ENCODE measurements at regions not wholly inside any gene's neighbourhood (a gene's known extent, or its start where the extent isn't known, plus 50 kb on each side); places are given as distances from the start of the nearest gene placed in this dataset.

DNA sequence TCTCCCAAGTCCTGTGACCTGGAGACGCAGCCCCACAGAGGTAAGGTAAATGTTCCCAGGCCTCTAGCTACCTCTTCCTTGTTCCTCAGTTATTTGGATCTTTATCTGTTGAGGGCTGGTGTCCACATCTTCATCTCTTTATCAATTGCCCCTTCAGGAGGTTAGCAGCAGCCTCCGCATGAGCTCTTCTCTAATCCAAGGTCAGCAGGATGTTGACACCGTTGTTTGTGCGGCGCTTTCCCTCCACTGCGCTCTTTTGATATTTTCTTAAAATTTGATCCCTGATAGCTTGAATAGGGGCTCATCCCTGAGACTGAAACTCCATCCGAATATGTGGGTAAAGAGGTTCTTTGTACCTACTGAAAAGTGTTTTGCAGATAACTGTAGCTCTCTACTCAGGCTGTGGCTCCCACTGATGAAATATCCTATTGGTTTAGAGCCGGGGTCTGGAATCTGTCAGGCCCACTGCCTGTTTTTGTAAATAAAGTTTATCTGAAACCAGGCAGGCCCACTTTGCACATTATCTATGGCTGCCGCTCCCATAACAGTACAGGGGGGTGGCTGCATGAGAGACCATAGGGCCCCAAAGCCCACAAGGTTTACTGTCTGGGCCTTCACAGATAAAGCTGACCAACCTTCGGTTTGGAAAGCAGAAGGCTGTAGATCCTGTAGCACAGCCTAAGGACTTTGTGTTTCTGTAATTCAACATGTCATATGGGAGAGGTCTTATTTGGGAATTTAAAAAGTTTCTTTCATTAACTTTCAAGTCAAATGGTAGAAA, 362.6 kb downstream of the QKI start:
- peak; percentile 97 for DNase-seq

DNA sequence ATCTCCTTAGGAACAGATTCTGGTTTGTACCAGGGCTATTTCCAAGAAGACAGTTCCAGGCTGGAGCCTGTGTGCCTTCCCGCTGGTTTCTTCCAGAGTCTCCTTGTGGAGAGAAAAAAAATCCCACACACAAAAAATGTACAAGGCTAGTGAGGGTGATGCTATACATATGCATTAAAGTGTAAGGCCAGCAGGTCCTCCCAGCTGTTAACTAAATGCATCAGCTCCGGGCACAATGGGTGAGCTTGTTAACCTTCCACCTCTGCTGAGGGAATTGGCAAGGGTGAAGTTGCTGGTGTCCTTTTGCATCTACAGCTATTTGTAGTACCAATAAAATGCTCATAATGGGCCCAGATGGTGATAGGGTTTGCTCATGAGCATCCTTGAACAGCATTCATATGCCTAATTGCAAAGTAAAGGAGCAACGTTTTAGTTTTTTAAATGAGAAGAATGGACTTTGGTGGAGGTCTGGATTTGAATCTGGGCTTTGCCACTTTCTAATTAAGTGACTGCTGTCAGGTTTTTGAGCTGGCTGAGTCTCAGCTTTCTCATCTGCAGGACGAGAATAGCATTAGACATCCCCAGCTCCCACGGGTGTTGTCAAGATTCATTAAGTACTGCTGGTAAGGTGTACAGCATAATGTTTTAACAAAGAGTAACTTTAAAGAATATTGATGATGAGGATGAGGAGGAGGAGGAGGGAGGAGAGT, 361.8 kb downstream of the QKI start:
- DNase-seq: no peak

DNA sequence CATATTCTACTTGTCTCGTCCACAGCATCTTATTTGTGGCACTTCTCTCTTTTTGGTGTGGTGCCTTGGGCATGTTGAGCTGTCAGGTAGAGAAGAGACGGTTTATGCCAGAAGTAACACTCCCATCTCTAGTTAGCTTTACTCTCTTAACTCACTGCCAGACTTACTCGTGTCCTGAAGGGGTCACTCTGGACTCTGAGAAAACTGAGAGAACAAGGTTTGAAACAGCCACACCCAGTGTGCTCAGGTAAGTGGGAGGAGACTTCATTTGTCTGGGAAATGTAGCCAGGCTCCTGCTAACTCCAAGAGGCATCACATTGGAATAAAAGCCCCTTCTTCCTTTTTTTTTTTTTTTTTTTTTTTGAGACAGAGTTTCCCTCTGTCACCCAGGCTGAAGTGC, 360.8 kb downstream of the QKI start:
- no peak for DNase-seq

DNA sequence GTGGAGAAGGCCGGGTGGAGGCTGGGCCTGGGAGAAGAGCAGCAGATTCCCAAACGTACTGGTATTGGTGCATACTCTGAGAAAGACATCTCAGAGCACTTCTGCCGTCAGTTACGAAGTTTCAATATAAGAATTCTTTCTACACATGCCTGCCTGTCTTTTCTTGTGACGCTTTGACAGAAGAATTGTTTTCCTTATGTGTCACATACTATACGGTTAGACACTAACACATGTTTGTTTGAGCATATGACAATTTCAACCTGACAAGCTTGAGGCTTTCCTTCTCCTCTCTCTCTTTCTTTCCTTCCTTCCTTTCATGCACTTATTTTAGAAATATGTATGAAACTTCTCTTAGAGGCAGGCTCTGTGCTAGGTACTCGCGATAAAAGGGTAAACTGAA, 360.0 kb downstream of the QKI start:
- no peak for DNase-seq

DNA sequence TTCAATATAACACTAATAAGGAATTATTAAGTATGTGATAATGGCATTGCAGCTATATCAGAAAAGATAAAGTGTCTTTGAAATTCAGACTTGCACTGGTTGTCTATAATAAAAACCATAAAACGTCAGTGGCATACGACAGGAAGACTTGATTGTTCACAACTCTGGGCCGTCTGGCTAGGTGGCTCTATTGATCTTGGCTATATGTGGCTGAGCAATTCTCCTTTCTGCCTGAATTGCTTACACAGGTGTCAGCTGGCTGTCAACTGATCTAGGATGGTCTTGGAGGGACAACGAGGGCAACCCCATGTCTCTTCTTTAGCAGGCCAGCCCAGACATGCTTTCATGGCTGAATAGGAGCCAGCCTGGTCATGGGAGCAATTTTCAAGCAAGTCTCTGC, 359.1 kb downstream of the QKI start:
- DNase-seq: no peak

DNA sequence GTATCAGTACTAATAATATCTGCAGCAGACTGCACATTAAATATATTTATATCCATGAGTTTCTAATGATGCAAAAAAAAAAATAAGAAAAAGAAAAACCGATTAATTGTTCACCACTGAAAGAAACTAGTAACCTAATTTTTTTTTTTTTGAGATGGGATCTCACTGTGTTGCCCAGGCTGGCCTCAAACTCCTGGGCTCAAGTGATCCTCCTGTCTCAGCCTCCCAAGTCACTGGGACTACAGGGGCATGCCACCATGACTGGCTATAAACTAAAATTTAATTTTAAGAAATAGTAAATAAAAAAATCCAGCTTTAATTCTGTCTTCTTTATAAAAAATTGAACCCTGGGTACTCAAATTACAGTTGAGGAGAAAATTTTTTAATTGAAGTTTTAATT, 358.2 kb downstream of the QKI start:
- no peak for DNase-seq

DNA sequence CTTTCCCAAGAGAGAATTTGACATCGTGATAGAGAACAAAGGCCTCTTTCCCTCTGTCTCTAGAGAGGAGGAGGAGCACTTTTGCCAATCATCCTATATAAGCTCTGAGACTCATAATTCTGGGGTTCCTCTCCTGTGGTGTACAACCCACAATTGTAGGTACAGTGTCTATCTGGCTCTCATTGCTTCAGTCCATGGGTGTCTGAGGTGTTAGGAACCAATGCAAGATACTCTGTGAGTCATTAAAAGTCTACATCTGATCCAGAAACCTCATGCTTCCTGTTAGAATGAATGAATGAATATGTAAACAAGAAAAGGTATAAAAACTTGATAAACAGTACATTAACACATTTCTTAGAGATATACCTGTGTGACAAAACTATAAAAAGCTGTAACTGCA, 356.7 kb downstream of the QKI start:
- no peak for DNase-seq

DNA sequence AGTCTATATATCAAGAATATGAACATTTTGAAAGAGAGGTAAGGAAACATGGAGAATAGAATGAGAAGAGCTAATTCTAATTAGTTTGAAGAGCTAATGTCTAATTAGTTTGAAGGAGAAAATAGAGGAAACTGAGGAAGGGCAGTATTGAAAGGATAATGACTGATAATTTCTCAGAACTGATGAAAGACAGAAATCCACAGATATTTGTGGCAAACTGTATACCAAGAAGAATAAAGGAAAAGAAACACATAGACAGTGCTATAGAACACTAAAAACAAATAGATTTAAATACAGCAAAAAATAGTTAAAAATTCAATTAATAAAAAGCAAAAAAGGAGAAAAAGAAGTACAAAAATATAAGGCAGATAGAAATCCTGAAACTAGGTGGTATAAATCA, 354.4 kb downstream of the QKI start:
- no peak for DNase-seq

DNA sequence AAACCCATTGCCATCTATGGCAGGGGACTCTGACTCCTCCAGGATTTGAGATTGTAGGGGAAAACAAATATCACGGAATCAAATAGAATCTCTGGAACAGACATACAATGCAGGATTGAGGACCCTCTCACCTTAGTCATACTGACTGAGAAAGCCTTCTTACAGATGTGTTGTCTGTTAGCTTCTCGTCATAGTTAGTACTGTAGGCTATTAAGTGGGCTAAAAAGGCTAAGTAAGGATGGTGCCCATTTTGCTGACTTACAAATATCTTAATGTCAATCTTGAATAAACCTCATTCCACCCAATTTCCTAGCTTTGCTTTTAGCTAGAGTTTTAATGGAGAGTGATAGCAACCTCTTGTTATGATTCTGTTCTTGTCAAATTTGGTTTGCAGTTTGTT, 352.4 kb downstream of the QKI start:
- DNase-seq: no peak

DNA sequence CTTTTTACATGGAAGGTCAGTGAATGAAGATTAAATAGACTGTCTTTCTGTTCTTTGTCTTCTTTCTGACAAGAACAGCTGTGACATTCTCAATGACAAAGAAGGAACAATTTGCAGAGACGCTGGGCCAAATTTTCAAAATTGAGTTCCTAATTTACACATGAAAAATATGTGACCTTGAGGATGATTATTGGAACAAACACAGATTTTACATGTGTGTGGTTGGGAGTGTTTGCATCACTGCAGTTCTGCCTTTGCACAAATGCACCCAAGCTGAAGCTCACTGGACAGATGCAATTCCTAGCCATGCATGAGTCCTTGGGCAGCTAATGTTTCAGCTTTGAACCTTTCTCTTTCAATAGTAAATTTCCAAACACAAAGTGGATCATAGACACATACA, 350.8 kb downstream of the QKI start:
- DNase-seq: no peak

DNA sequence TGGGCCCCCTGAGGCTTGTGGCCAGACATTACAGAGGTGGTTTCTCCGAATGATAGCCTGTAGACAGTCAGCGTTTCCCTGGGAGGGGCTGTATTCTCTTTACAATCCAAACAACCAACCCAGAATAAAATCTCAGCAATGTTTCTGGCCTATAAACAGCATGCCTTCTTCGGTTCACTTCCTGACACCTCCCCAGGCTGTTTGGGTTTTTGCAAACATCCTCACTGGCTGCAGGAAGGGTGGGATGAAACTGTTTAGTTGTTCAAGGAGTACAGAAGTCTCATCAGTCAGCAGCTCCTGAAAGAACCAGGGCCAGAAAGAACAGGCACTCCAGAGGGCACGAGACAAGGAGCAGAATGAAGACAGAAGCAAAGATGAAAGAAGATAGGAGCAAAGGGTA, 350.0 kb downstream of the QKI start:
- no peak for DNase-seq

DNA sequence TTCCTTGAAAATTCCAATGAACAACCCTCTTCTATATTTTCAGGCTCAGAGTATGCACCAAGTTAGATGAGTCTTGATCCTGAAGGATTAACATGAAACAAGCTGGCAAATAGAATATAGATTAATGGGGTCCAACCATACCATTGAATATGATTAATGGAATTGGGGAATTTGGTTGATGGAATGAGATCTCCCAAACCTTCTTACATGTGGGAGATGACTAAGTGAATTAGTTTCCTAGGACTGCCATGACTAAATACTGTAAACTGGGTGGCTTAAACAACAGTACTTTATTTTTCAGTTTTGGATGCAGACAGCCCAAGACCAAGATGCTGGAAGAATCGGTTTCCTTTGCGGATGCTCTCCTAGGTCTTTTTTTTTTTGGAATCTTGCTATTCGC, 347.0 kb downstream of the QKI start:
- no peak for DNase-seq

DNA sequence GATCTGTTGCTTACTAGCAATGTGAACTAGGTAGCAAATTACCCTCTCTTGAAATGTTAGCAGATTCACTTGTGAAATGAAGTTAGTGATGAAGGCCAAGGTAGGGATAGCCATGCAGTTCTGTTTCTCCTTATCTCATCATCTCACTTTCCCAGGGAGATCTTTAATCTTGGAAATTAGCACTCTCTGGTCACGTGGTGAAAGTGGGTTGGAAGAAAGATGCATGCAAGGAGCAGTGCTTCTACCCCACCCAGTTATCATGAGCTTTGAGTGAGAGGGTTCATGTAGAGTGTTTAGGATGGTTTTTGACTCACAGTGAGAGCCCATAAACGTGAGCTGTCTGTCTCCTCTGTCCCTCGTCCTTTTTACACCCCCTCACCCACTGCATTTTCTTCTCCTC, 346.3 kb downstream of the QKI start:
- DNase-seq: no peak

DNA sequence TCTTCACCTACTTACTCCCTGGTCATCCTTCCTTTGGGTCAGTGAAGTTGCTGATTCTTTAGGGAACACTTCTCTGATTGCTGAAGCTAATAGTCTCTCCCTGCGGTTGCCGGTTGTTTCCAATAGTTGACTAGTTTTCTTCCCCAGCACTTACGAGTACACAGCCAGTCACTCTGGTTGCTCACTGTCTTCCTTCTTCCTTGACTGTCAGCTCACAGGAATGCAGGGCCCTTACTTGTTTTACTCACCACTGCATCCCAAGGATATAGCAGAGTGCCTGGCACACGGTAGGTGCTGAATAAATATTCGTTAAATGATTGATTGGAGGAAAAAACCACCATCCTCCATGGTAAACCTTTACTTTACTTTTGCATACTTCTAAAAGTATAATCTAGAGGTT, 345.0 kb downstream of the QKI start:
- no peak for DNase-seq

DNA sequence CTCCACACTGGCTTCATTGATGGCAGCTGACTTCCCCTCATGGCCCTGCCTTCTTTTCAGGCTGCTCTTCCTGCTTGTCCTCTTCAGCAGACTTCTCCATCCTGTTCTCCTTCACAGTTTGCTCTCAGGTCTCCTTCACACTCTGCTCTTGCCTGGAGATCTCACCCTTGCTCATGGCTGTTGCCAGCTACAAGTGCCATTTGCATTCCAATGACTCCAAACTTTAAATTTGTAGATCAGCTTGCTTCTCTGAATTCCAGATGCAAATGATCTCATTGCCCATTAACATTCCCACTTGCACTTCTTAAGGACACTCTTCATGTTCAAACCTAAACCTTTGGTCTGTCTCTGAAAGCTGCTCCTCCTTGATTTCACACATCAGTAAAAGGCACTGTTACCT, 343.0 kb downstream of the QKI start:
- DNase-seq: no peak

DNA sequence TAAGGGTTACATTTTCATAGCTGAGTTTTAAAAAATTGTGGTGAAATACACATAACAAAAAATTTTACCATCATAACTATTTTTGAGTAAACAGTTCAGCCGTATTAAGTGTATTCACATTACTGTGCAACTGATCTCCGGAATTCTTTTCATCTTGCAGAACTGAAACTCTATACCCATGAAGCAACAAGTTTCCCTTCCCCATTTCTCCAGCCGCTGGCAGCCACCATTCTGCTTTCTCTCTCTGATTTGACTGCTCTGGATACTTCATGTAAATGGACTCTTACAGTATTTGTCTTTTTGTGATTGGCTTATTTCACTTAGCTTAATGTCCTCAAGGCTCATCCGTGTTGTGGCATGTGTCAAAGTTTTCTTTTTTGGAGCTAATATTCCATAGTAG, 341.6 kb downstream of the QKI start:
- no peak for DNase-seq

DNA sequence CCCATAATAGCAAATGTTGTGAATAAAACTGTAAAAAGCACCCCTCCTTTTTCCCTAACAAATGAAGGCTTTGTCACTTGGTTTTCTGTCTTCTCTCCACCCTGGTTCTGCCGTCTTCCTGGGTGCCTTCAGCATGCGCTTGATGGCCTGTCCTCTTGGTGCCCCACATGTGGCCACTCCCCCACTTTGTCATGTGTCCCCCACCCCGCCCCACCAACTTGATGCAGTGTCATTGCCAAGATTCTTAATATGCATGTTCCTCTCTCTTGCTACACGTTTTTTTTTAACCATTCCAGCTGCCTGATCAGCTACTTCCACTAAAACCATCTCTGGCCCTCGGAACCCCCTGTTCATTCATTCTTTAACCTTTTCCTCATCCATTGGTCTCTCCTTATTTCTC, 340.3 kb downstream of the QKI start:
- no peak for DNase-seq

DNA sequence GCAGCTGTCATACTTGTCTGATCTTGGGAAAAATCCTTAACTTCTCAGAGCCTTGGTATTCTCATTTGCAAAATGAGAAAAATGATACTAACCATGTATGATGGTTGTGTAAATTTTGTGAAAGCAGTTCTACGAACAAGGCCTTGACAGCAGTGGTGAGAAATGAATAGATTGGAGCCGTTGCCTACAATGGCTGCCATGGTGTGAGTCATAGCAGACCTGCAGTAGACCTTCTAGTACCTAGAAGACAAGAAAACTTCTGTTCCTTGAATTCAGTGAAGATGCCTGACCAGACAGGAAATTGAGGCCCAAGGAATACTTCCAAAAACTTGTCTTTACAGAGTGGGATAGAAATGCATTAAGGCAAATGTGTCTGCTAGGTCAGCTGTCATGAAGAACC, 338.9 kb downstream of the QKI start:
- DNase-seq: no peak

DNA sequence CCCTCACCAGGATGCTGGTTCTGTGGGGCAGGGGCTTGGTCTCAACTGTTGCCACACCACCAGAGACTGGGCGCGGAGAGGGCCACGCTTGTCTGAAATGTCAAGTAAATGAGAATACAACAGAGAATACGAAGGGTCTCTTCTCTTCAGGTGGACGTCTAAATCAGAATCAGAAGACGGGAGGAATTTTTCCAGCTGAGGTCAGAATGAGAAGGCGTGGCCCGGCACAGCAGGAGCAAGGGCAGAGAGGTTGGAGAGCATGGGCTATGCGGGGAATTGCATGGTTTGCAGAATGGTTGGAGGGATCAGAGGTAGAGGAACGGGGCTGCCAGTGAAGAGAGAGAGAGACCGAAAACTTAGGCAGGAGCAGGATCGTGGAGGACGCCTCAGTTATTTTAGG, 337.9 kb downstream of the QKI start:
- no peak for DNase-seq

DNA sequence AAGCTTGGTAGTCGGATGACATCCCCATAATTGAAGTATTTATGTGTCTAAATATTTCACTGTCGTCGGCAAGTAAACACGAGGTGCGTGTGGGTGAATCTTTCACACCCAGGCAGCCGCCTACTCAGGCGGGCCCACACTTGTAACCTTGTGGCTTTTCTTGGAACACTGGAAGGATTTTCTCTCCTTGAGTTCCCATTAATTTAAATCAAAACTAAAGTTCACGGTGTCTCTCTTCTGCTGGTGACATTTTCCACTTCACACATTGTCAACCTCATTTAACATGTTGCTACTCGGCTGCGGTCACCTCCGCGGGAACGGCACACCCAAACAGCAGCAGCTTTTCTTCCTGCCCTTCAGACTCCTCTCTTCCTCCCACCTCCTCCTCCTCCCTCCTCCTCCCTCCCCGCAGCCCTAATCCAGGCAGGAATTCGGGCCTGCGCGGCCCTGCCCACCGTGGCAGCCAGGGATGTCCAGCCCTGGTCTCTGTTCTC, 336.6 kb downstream of the QKI start:
- peak; percentile 42 for DNase-seq

DNA sequence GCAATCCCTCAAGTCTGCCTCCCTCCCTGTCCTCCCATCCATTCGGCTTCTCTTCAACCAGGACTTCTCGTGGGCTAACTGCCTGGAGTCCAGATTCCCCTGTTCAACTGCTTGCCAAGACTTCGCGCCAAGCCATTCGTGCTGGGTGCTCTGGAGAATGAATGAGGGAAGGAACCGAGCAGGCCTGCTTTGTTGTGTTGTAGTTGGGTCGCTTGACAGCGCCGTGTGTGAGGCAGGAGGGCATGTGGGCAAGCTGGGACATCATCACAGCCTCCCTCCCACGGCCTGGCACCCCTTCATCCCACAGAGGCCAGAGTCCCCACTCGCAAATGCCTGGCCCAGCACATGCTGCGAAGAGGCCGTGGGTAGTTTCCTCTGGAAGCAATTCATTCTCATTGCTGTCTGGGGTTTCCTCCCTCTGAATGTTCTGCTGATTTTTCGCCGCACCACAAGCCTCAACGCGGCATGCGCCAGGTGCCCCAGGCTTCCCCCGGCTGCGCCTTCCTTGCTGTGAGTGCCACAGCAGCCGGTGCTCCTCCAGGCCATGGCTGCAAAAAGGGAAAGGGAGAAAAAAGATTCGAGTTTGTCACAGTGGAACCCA, 336.0 kb downstream of the QKI start:
- no peak for DNase-seq

DNA sequence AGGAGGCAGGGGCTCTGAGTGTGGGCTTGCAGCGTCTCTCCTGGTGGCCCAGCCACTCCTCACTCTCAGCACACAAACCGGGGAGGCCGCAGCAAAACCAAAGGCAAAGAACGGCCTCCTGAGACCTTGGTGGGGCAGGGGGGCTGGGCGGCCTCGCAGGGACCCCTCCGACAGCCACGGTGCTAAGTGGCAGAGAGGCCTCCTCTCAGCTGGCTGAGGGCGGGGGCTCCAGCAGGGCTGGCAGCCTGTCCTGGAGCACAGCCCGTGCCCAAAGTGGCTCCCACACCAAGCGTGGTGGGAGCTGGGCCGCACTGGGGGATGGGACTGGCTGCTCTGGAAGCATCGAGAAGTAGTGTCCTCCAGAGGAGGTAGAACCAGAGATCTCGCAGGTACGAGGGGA, 334.4 kb downstream of the QKI start:
- no peak for DNase-seq

DNA sequence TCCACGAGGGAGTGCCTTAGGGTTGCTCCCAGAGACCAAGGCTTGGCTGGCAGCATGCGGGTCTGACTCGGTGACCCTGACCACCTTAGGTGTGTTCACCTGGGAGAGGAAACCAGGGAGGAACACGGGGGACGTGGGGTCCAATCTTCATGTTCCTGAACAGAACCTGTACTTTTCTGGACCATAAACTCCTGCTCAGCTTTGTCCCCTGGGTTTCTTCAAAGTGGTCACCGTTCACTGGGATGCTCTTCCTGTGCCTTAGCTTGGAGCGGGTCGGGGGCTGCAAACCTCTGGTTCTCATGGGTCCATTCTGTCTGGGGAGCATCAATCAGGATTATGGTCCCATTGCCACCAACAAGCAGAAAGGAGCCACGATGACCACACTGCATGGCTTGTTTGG, 333.5 kb downstream of the QKI start:
- DNase-seq: no peak

DNA sequence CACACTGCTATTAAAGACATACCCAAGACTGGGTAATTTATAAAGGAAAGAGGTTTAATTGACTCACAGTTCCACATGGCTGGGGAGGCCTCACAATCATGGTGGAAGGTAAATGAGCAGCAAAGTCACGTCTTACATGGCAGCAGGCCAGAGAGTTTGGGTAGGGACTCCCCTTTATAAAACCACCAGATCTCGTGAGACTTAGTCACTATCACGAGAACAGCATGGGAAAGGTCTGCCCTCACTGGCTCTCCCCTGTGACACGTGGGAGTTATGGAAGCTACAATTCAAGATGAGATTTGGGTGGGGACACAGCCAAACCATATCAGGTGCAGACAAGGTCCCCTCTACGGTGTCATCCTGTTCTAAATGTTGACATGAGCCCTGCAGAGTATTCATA, 332.5 kb downstream of the QKI start:
- DNase-seq: peak; percentile 15

All from hematopoietic multipotent progenitor cell treated with erythropoietin and hydrocortisone succinate and interleukin-3 and kit ligand, for 6 days (in vitro differentiated cells).